Stimulated activated naive CD8-positive, alpha-beta T cell treated with anti-CD3 and anti-CD28 coated beads, Interleukin-15, amount 100 ng/mL, for 72 hours (primary cell): ENCODE measurements at regions not wholly inside any gene's neighbourhood (a gene's known extent, or its start where the extent isn't known, plus 50 kb on each side); places are given as distances from the start of the nearest gene placed in this dataset.

Experiments
- ATAC-seq: fragments of 150-1000 bp; cut with Tn5 transposase; 2 replicates; pipeline ENCODE4 v1.10.0; 2021; ENCODE audit warnings: mild to moderate bottlenecking, moderate library complexity
- DNase-seq, 2 donors: peaks; one replicate each; pipeline ENCODE4 v3.0.0; 2021 to 2022
- H3K27ac Mint-ChIP-seq, 2 donors: one replicate each; pipeline ENCODE4 v1.8.0; 2022; ENCODE audit warnings: mild to moderate bottlenecking in 2 of 2, mixed read lengths in 2 of 2, moderate library complexity in 2 of 2
- H3K27me3 Mint-ChIP-seq: one replicate; pipeline ENCODE4 v1.8.0; 2022; ENCODE audit warnings: mixed read lengths
- H3K4me1 Mint-ChIP-seq: one replicate; pipeline ENCODE4 v1.8.0; 2022; ENCODE audit warnings: mild to moderate bottlenecking, mixed read lengths
- H3K4me3 Mint-ChIP-seq, 2 donors: one replicate each; pipeline ENCODE4 v1.8.0; 2022; ENCODE audit warnings: mild to moderate bottlenecking in 2 of 2, mixed read lengths in 2 of 2, moderate library complexity in 1 of 2
- H3K9me3 Mint-ChIP-seq, 2 donors: one replicate each; pipeline ENCODE4 v1.8.0; 2022; ENCODE audit warnings: mixed read lengths in 2 of 2

DNA sequence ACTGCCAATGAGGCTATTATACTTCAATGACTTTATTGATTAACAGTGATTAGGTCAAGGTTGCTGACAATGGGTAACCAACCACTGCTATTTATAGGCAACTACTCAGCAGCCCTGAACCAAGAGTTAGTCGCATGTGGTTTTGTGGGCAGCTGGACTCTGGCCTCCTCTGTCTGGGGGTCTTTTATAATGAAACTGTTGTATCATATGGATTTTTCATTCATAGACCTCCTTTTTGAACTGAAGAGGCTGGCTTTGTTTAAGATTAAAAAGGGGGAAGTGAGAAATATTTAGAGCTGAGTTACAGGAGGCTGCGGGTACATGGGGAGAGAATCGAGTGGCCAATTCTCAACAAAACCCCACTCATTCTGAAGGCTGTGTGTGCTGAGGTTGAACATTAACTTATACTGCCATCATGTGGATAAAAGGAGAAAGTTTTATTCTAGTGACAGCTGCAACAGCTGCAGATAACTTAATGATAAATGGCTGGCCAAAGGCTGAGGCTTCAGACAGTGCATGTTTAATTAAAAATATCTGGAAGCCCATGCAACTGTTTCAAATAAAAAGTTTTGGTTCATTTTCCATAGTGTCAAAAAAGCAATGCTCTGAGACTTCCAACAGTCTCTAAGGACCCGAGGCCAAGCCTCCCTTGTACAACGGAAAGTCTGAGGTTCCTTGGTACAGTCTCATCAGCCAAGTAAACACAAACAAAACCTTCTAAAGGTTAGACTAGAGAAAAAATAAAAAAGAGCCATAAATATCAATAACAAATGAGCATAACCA lies 682.6 kb downstream of the KCNA4 start:
- ATAC-seq = no peak
- H3K27ac Mint-ChIP-seq = no peak overlapping the region
- H3K4me3 Mint-ChIP-seq = no peak overlapping the region
- no peaks in the 10 kb centered on the region for H3K27me3 Mint-ChIP-seq
- H3K4me1 Mint-ChIP-seq = no peaks in the 10 kb centered on the region
- DNase-seq = no peak
- peaks cover 8 to 15% of the 10 kb centered on the region in 2 donors for H3K9me3 Mint-ChIP-seq

DNA sequence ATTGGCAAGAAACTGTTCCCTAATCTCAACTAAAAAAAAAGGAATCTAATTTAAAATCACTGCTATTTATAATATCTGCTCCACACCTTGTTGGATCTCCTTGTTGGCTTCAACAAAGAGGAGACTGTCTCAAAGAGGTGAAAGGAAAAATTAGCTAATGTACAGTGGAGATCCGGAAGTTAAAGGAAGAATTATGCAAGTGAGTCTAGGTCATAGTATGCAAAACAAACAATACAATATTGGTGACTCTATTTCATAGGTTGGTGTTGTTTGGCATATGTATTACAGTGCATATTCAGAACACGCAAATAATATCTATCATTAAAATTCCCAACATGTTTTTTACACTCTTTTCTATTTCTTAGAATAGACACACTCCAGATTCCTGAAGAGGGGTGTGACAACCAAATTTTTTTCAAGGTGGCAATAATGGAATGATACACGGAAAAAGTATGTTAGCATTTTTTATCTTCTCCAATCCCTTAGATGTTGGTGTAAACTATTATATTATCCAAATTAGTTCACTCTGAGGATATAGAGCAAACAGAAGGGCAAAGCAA lies 685.3 kb downstream of the KCNA4 start:
- H3K27me3 Mint-ChIP-seq = no peaks in the 10 kb centered on the region
- ATAC-seq (no peak), DNase-seq (no peak)
- peaks cover 0 to 5% of the 10 kb centered on the region in 2 donors for H3K9me3 Mint-ChIP-seq
- no peaks in the 10 kb centered on the region for H3K4me1 Mint-ChIP-seq
- no peak overlapping the region for H3K4me3 Mint-ChIP-seq
- H3K27ac Mint-ChIP-seq = no peak overlapping the region

DNA sequence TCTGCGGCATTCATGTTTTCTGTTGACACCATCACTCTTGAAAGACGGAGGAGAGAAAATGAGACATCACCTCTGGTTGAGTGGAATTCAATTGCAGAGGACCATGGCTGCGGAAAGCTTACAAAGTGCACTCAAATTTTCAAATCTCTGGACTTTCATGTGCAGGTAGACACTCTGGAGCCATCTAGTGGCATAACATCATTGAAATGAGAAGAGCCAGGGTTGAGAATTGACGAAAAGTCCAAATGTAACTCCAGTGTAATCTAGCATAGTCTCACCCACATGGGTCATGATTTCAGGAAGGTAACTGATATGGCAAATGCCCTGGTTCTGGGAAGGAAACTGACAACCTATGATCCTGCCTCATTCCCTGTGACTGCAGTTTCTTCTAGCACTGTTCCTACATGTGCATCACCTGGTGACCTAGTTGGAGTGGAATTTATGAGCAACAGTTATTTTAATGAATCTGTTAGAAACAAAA lies 687.8 kb downstream of the KCNA4 start:
- Mint-ChIP-seq H3K4me1 (no peaks in the 10 kb centered on the region), H3K9me3 (peaks cover 0 to 5% of the 10 kb centered on the region in 2 donors), H3K4me3 (no peak overlapping the region), H3K27ac (no peak overlapping the region), H3K27me3 (no peaks in the 10 kb centered on the region)
- no peak for DNase-seq
- ATAC-seq = no peak

DNA sequence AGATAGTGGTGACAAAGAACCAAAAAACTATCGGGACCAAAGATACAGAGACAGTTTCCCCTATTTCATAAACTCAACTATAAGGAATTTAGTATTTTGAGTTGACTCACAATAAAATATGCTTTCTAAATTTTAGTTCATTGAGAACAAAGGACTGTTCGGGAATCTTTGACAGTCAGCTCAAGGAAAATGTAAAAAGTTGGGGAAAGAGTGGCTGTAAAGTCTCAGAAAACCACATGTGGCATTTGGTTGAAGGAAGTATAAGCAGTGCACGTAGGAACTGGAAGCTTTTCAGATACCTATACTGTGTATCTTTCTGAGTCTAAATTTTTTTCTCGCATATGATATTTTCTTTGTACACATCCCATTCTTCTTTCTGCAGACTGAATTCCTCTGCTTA lies 688.9 kb downstream of the KCNA4 start:
- no peaks in the 10 kb centered on the region for H3K27me3 Mint-ChIP-seq
- no peaks in the 10 kb centered on the region for H3K4me1 Mint-ChIP-seq
- no peak for DNase-seq
- peaks cover 0 to 5% of the 10 kb centered on the region in 2 donors for H3K9me3 Mint-ChIP-seq
- no peak overlapping the region for H3K27ac Mint-ChIP-seq
- ATAC-seq = no peak
- H3K4me3 Mint-ChIP-seq = no peak overlapping the region

DNA sequence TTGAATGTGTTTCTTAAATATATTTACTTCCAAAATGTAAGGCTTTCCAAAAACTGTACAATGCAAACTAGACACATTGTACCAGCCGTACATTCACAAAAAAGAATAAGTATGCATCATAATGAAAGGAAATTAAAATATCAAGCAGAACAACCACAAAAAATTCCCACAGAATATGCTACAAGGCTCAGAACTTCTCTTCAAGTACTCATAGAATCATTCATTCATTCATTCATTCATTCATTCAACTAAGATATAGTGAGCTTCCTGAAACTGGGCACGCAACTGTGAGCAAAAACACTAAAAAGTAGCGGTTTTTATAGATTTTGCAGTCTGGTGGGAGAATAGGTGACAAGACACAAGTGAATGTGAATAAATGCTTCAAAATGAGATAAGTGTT lies 690.1 kb downstream of the KCNA4 start:
- ATAC-seq (no peak), DNase-seq (no peak)
- H3K27me3 Mint-ChIP-seq = no peaks in the 10 kb centered on the region
- no peak overlapping the region for H3K4me3 Mint-ChIP-seq
- H3K9me3 Mint-ChIP-seq = peaks cover 0 to 5% of the 10 kb centered on the region in 2 donors
- no peaks in the 10 kb centered on the region for H3K4me1 Mint-ChIP-seq
- H3K27ac Mint-ChIP-seq = no peak overlapping the region

DNA sequence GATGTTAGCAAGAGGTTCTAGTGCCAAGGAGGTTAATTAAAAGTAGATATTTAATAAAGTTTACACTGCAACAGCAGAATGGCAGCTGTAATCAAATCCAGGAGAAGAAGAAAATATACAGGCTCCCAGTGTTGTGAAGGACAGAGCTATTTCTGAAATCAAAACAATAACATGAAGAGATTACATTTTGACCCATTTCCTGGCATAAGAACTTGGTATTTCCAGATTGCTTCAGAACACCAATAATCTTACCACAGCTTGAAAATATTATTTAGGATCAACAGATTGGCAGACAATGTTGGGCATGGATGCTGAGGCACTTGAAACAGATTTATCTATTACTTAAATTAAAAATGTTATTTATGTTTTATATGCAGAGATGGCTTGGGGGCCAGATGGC lies 692.5 kb downstream of the KCNA4 start:
- Mint-ChIP-seq H3K27ac (no peak overlapping the region), H3K9me3 (peaks cover 0 to 5% of the 10 kb centered on the region in 2 donors), H3K27me3 (no peaks in the 10 kb centered on the region), H3K4me1 (no peaks in the 10 kb centered on the region), H3K4me3 (no peak overlapping the region)
- DNase-seq = no peak
- ATAC-seq = no peak

DNA sequence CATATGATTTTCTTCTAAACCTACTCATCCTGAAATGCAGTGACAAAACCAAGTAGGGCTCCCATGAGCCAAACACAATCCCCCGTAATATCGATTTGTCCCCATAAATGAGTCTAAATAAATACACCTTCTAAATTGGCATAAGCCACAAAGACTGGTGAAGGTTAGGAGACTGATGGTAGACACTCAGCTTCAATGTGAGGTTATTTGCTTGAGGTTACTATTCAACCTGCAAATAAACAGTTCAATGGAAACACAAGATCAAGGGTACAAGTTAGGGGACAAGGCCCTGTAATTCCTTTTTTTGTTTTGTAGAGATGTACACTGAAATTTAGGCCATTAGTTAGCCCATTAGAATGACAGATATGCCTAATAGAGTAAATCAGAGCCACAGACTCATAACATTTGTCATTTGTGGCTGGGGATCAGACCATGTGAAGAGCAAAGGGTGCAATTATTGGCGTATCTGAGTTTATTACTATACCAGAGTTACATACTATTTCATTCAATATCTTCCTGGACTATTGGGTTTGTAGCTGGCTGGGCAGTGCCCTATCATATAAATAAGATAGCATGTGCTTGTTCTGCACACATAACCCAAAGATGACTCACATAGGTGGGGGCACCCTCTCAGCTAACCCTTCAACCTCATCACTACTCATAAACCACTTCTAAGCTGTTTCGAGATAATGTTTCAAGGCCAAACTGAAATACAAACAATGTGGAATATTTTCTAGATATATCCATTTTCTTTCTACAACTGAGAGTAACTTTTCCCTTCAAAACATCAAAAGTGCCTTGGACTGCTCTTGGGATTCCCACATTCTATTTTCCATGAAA lies 695.3 kb downstream of the KCNA4 start:
- Mint-ChIP-seq H3K27me3 (no peaks in the 10 kb centered on the region), H3K27ac (no peak overlapping the region), H3K9me3 (no peaks in the 10 kb centered on the region), H3K4me3 (no peak overlapping the region), H3K4me1 (no peaks in the 10 kb centered on the region)
- DNase-seq (no peak), ATAC-seq (no peak)

DNA sequence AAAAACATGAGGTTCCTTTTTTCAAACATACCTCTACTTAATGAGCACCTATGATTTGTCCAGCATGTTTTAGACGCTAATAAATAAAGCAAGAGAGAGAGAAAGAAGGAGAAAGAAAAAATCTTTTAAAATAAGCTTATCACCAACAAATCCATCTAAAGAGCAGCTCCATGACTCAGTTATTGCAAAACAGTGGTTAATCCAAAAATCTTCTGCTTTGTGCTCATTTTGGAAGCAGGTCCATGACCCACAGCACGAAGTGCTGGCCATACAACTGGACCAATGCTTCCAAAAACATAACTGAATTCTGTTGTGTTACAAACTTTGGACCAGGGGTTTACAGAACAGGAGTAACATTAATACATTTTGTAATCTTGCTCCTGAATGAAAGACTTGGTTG lies 696.6 kb downstream of the KCNA4 start:
- DNase-seq (no peak), ATAC-seq (no peak)
- Mint-ChIP-seq H3K4me1 (no peaks in the 10 kb centered on the region), H3K9me3 (no peaks in the 10 kb centered on the region), H3K27me3 (no peaks in the 10 kb centered on the region), H3K27ac (no peak overlapping the region), H3K4me3 (no peak overlapping the region)

DNA sequence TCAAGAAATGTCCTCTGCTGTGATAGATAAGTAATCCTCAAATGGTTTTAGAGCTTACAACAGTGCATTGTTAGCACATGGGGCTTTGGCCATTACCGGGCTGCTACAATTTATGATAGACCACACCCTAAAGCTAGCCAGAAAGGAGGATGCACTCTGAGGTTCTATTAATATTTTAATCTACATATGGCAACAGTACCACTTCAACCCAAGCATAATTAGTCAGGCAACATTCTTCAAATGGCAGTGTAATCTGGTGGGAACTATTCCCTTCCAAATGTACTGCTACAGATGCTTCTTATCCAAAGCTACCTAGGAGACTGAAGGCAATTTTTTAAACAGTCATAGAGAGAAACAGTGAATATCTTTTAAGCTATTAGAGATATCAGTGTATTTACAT lies 697.6 kb downstream of the KCNA4 start:
- Mint-ChIP-seq H3K27ac (no peak overlapping the region), H3K4me3 (no peak overlapping the region), H3K27me3 (no peaks in the 10 kb centered on the region), H3K4me1 (no peaks in the 10 kb centered on the region), H3K9me3 (no peaks in the 10 kb centered on the region)
- DNase-seq (no peak), ATAC-seq (no peak)

DNA sequence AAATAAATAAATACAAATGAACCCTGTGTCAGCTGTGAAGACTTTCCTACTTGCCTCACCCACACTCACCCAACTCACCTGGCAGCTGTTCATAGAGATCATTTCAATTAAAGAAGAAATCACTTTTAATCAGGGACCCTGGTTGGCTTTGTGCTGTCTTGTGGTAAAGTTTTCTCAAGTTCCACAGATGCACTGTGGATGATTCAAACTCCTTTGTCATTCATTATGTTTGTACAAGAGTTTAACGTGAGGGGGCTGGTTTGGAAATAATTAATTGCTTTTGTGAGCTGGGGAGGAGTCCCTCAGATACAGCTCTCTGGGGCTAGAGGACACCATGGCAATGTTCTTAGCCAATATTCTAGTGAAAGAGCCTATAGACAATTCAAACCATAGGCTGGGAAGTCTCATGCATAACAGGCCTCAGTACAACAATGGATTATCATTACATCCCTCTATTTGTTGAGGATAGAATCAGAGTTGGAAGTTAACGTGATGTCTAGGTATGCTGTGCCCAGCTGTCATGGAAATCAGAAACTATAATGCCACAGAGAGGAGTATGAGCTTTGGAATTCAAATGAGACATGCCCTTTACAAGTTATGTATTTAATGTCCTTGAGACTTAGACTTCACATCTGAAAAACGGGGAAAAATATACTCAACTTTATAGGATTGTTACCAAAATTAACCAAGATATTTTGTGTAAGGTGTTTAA lies 698.5 kb downstream of the KCNA4 start:
- H3K4me1 Mint-ChIP-seq = no peaks in the 10 kb centered on the region
- no peaks in the 10 kb centered on the region for H3K27me3 Mint-ChIP-seq
- H3K9me3 Mint-ChIP-seq = no peaks in the 10 kb centered on the region
- no peak overlapping the region for H3K27ac Mint-ChIP-seq
- no peak overlapping the region for H3K4me3 Mint-ChIP-seq
- DNase-seq (no peak), ATAC-seq (no peak)

DNA sequence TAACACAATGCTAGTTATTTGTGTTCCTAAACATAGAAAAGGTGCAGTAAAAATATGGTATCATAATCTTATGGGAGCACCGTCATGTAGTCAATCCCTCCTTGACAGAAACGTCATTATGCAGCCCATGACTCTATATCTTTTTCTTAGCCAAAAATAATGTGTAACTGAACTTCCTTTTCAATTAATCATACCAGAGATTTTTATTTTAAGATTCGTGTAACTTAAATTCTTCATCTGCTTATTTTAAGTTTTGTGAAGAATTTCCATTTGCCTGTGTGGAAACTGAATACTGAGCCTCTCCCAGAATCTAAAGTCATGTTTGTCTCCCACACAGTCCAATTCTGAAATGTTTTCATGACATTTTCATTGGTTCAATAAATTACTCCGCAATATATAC lies 699.1 kb downstream of the KCNA4 start:
- no peaks in the 10 kb centered on the region for H3K4me1 Mint-ChIP-seq
- no peak for DNase-seq
- no peak for ATAC-seq
- H3K9me3 Mint-ChIP-seq = no peaks in the 10 kb centered on the region
- no peak overlapping the region for H3K27ac Mint-ChIP-seq
- no peak overlapping the region for H3K4me3 Mint-ChIP-seq
- no peaks in the 10 kb centered on the region for H3K27me3 Mint-ChIP-seq

DNA sequence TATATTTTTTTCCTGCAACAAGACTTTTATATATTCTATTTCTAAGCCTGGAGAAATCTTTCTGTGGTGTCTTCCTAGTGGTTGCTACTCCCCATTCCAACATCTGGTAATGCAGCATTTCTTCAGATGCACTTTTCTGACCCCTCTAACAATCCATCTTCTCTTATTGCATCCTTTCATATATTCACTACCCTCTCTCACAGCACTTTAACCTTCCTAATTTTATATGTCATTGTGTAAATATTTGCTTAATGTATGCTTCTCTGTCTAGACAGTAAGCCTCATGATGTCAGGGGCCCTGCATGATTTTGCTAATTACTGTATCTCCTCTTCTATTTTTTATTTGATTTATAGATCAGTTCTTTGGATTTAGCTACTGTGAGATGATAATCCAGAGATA lies 701.6 kb downstream of the KCNA4 start:
- Mint-ChIP-seq H3K27me3 (no peaks in the 10 kb centered on the region), H3K4me1 (no peaks in the 10 kb centered on the region), H3K4me3 (no peak overlapping the region), H3K9me3 (peaks cover 5 to 16% of the 10 kb centered on the region in 2 donors), H3K27ac (no peak overlapping the region)
- no peak for ATAC-seq
- DNase-seq = no peak

DNA sequence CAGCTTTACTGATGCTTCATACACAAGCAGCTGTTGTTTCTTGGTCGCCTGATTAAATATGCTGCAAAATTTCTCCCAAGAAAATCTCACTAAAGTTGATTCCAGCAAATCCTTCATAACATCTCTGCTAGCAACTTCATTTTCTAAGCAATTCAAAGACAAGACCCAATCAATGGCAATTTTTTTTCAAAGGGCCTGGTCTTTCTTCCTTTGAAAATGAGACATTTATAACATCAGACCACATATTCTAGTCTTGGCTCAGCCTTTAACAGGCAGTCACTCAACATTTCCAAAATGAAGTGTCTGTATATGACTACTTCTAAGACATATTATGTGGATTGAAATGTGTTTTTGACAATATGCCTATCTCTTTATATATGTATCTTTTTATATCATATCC lies 702.6 kb downstream of the KCNA4 start:
- H3K4me1 Mint-ChIP-seq = no peaks in the 10 kb centered on the region
- H3K9me3 Mint-ChIP-seq = peaks cover 5 to 16% of the 10 kb centered on the region in 2 donors
- no peak overlapping the region for H3K4me3 Mint-ChIP-seq
- H3K27ac Mint-ChIP-seq = no peak overlapping the region
- DNase-seq = no peak
- H3K27me3 Mint-ChIP-seq = no peaks in the 10 kb centered on the region
- ATAC-seq = no peak

DNA sequence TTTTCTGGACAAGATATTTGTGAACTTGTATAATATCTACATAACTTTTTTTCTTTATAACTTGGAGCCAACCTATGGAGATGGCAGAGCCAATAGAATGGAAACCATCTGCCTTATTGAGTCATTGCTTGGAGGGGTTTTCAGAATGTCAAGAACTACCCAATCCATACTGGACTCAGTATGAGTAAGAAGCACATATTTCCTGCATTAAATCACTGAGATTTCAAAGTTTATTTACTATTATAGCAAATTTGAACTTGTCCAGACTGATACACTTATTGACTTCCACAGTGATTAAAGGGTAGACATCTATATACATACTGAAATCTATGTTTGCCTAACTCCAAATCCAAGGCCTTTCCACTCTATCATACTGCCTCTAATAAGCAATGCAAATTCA lies 704.0 kb downstream of the KCNA4 start:
- Mint-ChIP-seq H3K27ac (no peak overlapping the region), H3K27me3 (no peaks in the 10 kb centered on the region), H3K4me1 (no peaks in the 10 kb centered on the region), H3K4me3 (no peak overlapping the region), H3K9me3 (peaks cover 5 to 16% of the 10 kb centered on the region in 2 donors)
- DNase-seq (no peak), ATAC-seq (no peak)

DNA sequence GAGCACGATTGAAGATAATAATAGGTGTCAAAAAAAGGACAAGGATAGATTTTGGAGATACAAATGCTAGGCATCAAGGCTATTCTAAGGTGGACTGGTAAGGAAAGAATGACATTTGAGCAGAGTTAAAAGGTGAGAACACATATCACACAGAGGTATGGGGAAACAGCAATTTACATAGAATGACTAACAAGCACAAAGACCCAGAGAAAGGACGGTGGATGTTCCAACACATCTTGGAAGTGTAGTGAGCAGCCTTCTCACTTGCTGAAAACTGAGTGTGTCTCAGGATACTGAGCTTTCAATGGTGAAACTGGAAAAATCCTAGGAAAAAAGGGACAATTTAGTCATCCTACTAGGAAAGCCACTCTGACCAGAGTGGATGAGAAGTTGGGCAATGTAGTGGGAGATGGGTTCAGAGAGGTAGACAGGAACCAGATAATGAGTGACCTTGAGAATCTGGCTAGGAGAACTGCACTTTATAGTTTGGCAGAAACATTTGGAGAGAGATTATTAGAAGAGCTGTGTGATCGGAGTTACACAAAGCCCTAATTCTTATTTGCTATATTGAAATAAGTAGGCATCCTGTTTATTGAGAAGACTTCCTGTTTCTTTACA lies 706.0 kb downstream of the KCNA4 start:
- no peak for ATAC-seq
- peaks cover 5 to 20% of the 10 kb centered on the region in 2 donors for H3K9me3 Mint-ChIP-seq
- no peaks in the 10 kb centered on the region for H3K4me1 Mint-ChIP-seq
- no peak for DNase-seq
- no peak overlapping the region for H3K4me3 Mint-ChIP-seq
- H3K27me3 Mint-ChIP-seq = no peaks in the 10 kb centered on the region
- H3K27ac Mint-ChIP-seq = no peak overlapping the region
